Thoracic aorta (tissue), 2 donors: ENCODE measurements at regions not wholly inside any gene's neighbourhood (a gene's known extent, or its start where the extent isn't known, plus 50 kb on each side); places are given as distances from the start of the nearest gene placed in this dataset.

ENCODE experiments used
- ATAC-seq: fragments of 150-250 bp; one replicate; pipeline ENCODE4 v1.8.0; 2017; ENCODE audit warnings: low read depth; ENCODE audit not compliant: insufficient number of reproducible peaks, low FRiP score
- DNase-seq: peaks from one replicate; pipeline ENCODE4 v3.0.0-alpha.2; 2020; ENCODE audit warnings: low spot score
- H3K27ac ChIP-seq, 2 donors: fragments of 200-600 bp; sonication (generic); 1 replicate in 1 of 2; 2 replicates in 1 of 2; pipeline ENCODE4 v1.5.1; 2016; ENCODE audit warnings: mild to moderate bottlenecking in 2 of 2, moderate library complexity in 2 of 2
- H3K27me3 ChIP-seq: fragments of 200-600 bp; sonication (generic); replicated peaks from 2 replicates; pipeline ENCODE4 v1.6.0; 2016; ENCODE audit warnings: mild to moderate bottlenecking; ENCODE audit not compliant: insufficient read depth
- H3K36me3 ChIP-seq: fragments of 200-600 bp; sonication (generic); one replicate; pipeline ENCODE4 v1.5.1; 2016
- H3K4me1 ChIP-seq, 2 donors: fragments of 200-600 bp; sonication (generic); 1 replicate in 1 of 2; 2 replicates in 1 of 2; pipeline versions ENCODE4 v1.5.1 to v1.6.0; 2016; ENCODE audit warnings: low read depth in 2 of 2, mild to moderate bottlenecking in 1 of 2; ENCODE audit not compliant: control insufficient read depth in 1 of 2
- H3K4me3 ChIP-seq: fragments of 200-600 bp; sonication (generic); 2 replicates; pipeline ENCODE4 v1.5.1; 2016; ENCODE audit warnings: mild to moderate bottlenecking
- H3K9me3 ChIP-seq: fragments of 200-600 bp; sonication (generic); 2 replicates; pipeline ENCODE4 v1.5.1; 2016
- CTCF ChIP-seq: fragments of 200-600 bp; sonication (generic); IDR thresholded peaks from one replicate; pipeline ENCODE4 v1.5.1; 2019; ENCODE audit warnings: antibody characterized with exemption

- H3K36me3 ChIP-seq: no peaks in the 10 kb centered on the region
- no peak for DNase-seq
- TF ChIP-seq CTCF: no peak
- H3K4me3 ChIP-seq: no peak overlapping the region
- ATAC-seq: no peak
- H3K9me3 ChIP-seq: no peaks in the 10 kb centered on the region
- no peaks in the 10 kb centered on the region for H3K27me3 ChIP-seq
- H3K27ac ChIP-seq: no peak overlapping the region
- H3K4me1 ChIP-seq: no peaks in the 10 kb centered on the region
These were observed 1521.8 kb upstream of the TENM3 start for GRCh38 chr4:180721356-180721755.

GRCh38 chr4:180726611-180727010, 1516.6 kb upstream of the TENM3 start:
- Histone ChIP-seq H3K36me3 (no peaks in the 10 kb centered on the region), H3K4me3 (no peak overlapping the region), H3K9me3 (no peaks in the 10 kb centered on the region), H3K27ac (no peak overlapping the region), H3K4me1 (no peaks in the 10 kb centered on the region), H3K27me3 (no peaks in the 10 kb centered on the region)
- DNase-seq (no peak), ATAC-seq (no peak)
- no peak for TF ChIP-seq CTCF

- Histone ChIP-seq H3K27ac (no peak overlapping the region), H3K4me3 (no peak overlapping the region), H3K4me1 (no peaks in the 10 kb centered on the region), H3K36me3 (no peaks in the 10 kb centered on the region), H3K9me3 (no peaks in the 10 kb centered on the region), H3K27me3 (no peaks in the 10 kb centered on the region)
- no peak for TF ChIP-seq CTCF
- ATAC-seq (no peak), DNase-seq (no peak)
These were observed 1515.7 kb upstream of the TENM3 start for GRCh38 chr4:180727478-180727877.

GRCh38 chr4:180734753-180735432, 1508.3 kb upstream of the TENM3 start:
- Histone ChIP-seq H3K4me1 (no peaks in the 10 kb centered on the region), H3K27ac (no peak overlapping the region), H3K36me3 (no peaks in the 10 kb centered on the region), H3K27me3 (no peaks in the 10 kb centered on the region), H3K4me3 (no peak overlapping the region), H3K9me3 (no peaks in the 10 kb centered on the region)
- DNase-seq (no peak), ATAC-seq (no peak)
- no peak for TF ChIP-seq CTCF

- no peak for DNase-seq
- Histone ChIP-seq H3K27ac (no peak overlapping the region), H3K36me3 (no peaks in the 10 kb centered on the region), H3K4me3 (no peak overlapping the region), H3K9me3 (no peaks in the 10 kb centered on the region), H3K4me1 (no peaks in the 10 kb centered on the region), H3K27me3 (no peaks in the 10 kb centered on the region)
- TF ChIP-seq CTCF: no peak
- ATAC-seq: no peak
These were observed 1501.5 kb upstream of the TENM3 start for GRCh38 chr4:180741703-180742102.
